Limb (tissue), 2 donors: ENCODE measurements at regions not wholly inside any gene's neighbourhood (a gene's known extent, or its start where the extent isn't known, plus 50 kb on each side); places are given as distances from the start of the nearest gene placed in this dataset.

ENCODE experiments used
- DNase-seq, 2 donors: peaks; one replicate each; pipeline ENCODE4 v3.0.0-alpha.2; 2016; ENCODE audit errors: extremely low spot score in 2 of 2

GRCh38 chr17:33404070-33404819, 111.2 kb upstream of the ASIC2 start:
- no peak for DNase-seq

- no peak for DNase-seq
Measured at GRCh38 chr17:33416131-33416530, 123.0 kb upstream of the ASIC2 start.

- no peak for DNase-seq
Measured at GRCh38 chr17:33421933-33422332, 128.8 kb upstream of the ASIC2 start.

- DNase-seq: no peak
Measured at GRCh38 chr17:33433581-33433980, 140.5 kb upstream of the ASIC2 start.

GRCh38 chr17:33434841-33435240, 141.7 kb upstream of the ASIC2 start:
- DNase-seq: no peak

- no peak for DNase-seq
Measured at GRCh38 chr17:33435721-33436301, 142.7 kb upstream of the ASIC2 start.

- DNase-seq: no peak
Measured at GRCh38 chr17:33436321-33436720, 143.2 kb upstream of the ASIC2 start.

GRCh38 chr17:33438139-33438538, 145.0 kb upstream of the ASIC2 start:
- DNase-seq: no peak

GRCh38 chr17:33438578-33438977, 145.5 kb upstream of the ASIC2 start:
- no peak for DNase-seq

GRCh38 chr17:33442320-33442719, 149.2 kb upstream of the ASIC2 start:
- DNase-seq: no peak

- DNase-seq: no peak
Measured at GRCh38 chr17:33444731-33445130, 151.6 kb upstream of the ASIC2 start.

- no peak for DNase-seq
Measured at GRCh38 chr17:33447090-33447489, 154.0 kb upstream of the ASIC2 start.

- no peak for DNase-seq
Measured at GRCh38 chr17:33451221-33451620, 158.1 kb upstream of the ASIC2 start.

GRCh38 chr17:33457477-33457876, 164.4 kb upstream of the ASIC2 start:
- DNase-seq: no peak

- DNase-seq: no peak
Measured at GRCh38 chr17:33459078-33459940, 166.2 kb upstream of the ASIC2 start.

GRCh38 chr17:33460781-33461450, 167.8 kb upstream of the ASIC2 start:
- no peak for DNase-seq

- no peak for DNase-seq
Measured at GRCh38 chr17:33463887-33464286, 170.8 kb upstream of the ASIC2 start.

- DNase-seq: no peak
Measured at GRCh38 chr17:33464669-33465280, 171.7 kb upstream of the ASIC2 start.

- DNase-seq: no peak
Measured at GRCh38 chr17:33469421-33469820, 176.3 kb upstream of the ASIC2 start.

- DNase-seq: peak; percentile 36 to 60
Measured at GRCh38 chr17:33469911-33470310, 176.8 kb upstream of the ASIC2 start.

GRCh38 chr17:33473061-33473460, 180.0 kb upstream of the ASIC2 start:
- no peak for DNase-seq
